ENCODE measurements at regions not wholly inside any gene's neighbourhood (a gene's known extent, or its start where the extent isn't known, plus 50 kb on each side); places are given as distances from the start of the nearest gene placed in this dataset.

DNA sequence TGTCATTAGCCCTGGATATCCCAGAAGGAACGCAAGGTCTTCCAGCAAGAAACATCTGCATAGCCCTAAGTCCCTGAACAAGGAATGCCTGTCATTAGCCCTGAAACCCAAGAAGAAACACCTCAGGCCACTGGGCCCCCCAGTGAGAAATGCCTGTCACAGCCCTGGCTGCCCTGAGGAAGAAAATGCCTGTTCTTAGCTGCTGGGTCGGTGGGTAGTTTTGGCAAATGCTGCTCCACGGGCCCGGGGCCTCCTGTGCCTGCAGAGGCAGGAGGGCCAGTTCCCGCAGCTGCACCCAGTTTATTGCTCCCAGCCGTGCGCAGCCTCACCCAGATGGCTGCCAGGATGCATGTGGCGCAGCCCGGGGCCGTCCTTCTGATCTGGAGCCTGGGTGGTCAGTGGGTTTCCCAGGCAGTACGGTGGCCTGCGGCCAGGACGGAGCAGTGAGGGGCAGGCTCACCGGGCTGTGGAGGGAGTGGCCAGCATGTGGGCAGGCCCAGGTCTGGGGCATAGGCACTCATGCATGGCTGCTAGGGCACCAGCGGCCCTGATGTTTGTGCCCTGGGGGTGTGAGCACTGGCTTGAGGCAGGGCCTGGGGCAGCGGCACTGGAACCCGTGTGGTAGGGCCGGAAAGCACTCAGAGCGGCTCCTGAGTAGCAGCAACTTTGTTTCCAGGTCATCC, 219.0 kb downstream of the ERMARD start:
- TF ChIP-seq, protein P1, sequence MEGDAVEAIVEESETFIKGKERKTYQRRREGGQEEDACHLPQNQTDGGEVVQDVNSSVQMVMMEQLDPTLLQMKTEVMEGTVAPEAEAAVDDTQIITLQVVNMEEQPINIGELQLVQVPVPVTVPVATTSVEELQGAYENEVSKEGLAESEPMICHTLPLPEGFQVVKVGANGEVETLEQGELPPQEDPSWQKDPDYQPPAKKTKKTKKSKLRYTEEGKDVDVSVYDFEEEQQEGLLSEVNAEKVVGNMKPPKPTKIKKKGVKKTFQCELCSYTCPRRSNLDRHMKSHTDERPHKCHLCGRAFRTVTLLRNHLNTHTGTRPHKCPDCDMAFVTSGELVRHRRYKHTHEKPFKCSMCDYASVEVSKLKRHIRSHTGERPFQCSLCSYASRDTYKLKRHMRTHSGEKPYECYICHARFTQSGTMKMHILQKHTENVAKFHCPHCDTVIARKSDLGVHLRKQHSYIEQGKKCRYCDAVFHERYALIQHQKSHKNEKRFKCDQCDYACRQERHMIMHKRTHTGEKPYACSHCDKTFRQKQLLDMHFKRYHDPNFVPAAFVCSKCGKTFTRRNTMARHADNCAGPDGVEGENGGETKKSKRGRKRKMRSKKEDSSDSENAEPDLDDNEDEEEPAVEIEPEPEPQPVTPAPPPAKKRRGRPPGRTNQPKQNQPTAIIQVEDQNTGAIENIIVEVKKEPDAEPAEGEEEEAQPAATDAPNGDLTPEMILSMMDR (IDR thresholded peaks at IDR 0.05; ENCODE audit: low read depth, low read length, poor library complexity, severe bottlenecking): no peak
- no peak for TF ChIP-seq EZH2phosphoT487 (IDR thresholded peaks at IDR 0.05; ENCODE audit: borderline replicate concordance, low read length)
- Histone ChIP-seq H3K4me2 (ENCODE audit: low read length) (no peak overlapping the region), H4K20me1 (ENCODE audit: control insufficient read depth, insufficient read depth, low read depth, low read length) (no peaks in the 10 kb centered on the region), H3K27me3 (ENCODE audit: control insufficient read depth, low read length) (no peaks in the 10 kb centered on the region), H3K27ac (ENCODE audit: low read depth, low read length) (no peak overlapping the region), H3K79me2 (ENCODE audit: control insufficient read depth, low read length) (no peaks in the 10 kb centered on the region), H3K9me2 (replicated peaks; ENCODE audit: control insufficient read depth, low read length) (no peaks in the 10 kb centered on the region), H3K36me3 (ENCODE audit: control insufficient read depth, low read length) (no peaks in the 10 kb centered on the region), H3K4me1 (ENCODE audit: control insufficient read depth, low read length) (no peaks in the 10 kb centered on the region), H3K4me3 (ENCODE audit: low read length) (no peak overlapping the region), H3K9me3 (ENCODE audit: control insufficient read depth, insufficient read depth, low read length) (no peaks in the 10 kb centered on the region), H3F3A (ENCODE audit: control insufficient read depth, insufficient read depth) (no peaks in the 10 kb centered on the region)

DNA sequence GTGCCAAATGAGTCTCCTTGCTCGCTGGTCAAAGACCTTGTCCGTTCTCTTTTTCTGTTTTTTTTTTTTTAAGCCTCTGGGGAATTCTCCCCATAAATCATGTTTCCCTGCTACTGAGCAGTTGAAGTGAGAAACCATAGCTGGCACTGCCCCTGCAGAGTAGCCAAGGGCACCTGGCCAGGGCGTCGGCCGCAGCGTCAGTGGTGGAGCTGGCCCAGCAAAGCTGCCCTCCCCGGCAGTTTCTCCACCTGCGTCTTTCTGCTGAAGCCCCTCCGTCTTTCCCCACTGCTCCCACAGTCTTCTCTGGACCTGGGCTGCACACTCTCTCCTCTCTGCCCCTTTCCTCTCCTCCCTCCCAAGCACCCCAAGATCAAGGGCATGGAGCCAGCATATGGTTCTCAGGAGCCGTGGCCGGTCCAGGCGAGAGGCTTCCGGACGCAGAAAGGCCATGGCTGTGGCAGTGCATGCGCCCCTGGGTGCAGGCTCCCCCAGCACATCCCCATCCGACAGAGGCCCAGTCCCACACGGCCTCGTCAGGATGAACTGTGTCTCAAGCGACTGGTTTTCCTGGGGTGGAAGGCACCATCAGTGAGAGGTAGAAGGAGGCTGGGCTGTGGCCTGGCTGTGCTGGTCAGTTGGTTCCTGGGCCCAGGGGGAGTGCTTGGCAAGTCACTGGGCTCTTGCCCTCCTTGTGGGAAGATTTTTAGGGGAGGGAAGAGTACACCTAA, 218.1 kb downstream of the ERMARD start:
- Histone ChIP-seq H4K20me1 (ENCODE audit: control insufficient read depth, insufficient read depth, low read depth, low read length) (no peaks in the 10 kb centered on the region), H3K9me3 (ENCODE audit: control insufficient read depth, insufficient read depth, low read length) (no peaks in the 10 kb centered on the region)
- TF ChIP-seq, protein P1 (IDR thresholded peaks at IDR 0.05; ENCODE audit: low read depth, low read length, poor library complexity, severe bottlenecking): no peak
- TF ChIP-seq EZH2phosphoT487 (IDR thresholded peaks at IDR 0.05; ENCODE audit: borderline replicate concordance, low read length): no peak

DNA sequence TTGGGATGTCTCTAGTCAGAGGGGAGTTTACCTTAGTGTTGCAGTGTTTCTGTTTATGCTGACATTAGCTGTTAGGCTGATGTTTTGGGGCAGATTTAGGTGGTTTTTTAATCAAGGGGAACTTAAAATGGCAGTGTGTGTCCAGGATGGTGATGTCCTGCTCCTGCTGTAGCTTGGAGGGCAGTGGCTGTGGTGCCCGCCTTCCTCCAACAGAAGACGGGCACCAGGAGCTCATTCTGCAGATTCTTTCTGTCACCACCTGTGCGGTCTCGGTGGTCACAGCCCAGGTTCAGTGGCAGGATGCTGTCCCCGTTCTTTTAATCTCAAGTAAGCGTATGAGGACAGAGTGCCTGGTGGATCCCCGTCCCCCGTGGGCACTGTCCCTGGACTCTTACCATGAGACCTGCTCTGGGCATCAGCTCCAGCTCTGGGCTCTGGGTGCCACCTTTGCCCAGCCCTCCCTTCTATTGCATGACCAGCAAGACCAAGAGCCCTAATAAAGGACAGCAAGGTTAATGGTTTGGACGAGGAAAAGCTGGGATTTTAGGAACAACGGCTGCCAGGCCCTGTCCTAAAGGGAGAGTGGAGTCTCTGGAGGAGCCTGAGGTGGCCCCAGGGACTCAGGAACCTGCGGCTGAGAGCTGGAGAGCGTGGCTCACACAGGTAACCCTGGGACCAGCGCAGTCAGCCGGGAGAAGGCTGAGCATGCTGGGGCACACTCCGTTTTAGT, 217.3 kb downstream of the ERMARD start:
- TF ChIP-seq, protein P1 (IDR thresholded peaks at IDR 0.05; ENCODE audit: low read depth, low read length, poor library complexity, severe bottlenecking): no peak
- no peak for TF ChIP-seq EZH2phosphoT487 (IDR thresholded peaks at IDR 0.05; ENCODE audit: borderline replicate concordance, low read length)
- H3K79me2 ChIP-seq (ENCODE audit: control insufficient read depth, low read length): no peaks in the 10 kb centered on the region

More for the DNA sequence above, 218.1 kb downstream of the ERMARD start:
- Histone ChIP-seq H3K27ac (ENCODE audit: low read depth, low read length) (no peak overlapping the region), H3F3A (ENCODE audit: control insufficient read depth, insufficient read depth) (no peaks in the 10 kb centered on the region), H3K4me1 (ENCODE audit: control insufficient read depth, low read length) (no peaks in the 10 kb centered on the region), H3K79me2 (ENCODE audit: control insufficient read depth, low read length) (no peaks in the 10 kb centered on the region), H3K4me3 (ENCODE audit: low read length) (no peak overlapping the region), H3K36me3 (ENCODE audit: control insufficient read depth, low read length) (no peaks in the 10 kb centered on the region), H3K4me2 (ENCODE audit: low read length) (no peak overlapping the region), H3K27me3 (ENCODE audit: control insufficient read depth, low read length) (no peaks in the 10 kb centered on the region), H3K9me2 (replicated peaks; ENCODE audit: control insufficient read depth, low read length) (no peaks in the 10 kb centered on the region)

More for the DNA sequence above, 217.3 kb downstream of the ERMARD start:
- Histone ChIP-seq H3K27ac (ENCODE audit: low read depth, low read length) (no peak overlapping the region), H3K9me3 (ENCODE audit: control insufficient read depth, insufficient read depth, low read length) (no peaks in the 10 kb centered on the region), H3K9me2 (replicated peaks; ENCODE audit: control insufficient read depth, low read length) (no peaks in the 10 kb centered on the region), H3K27me3 (ENCODE audit: control insufficient read depth, low read length) (no peaks in the 10 kb centered on the region), H3K4me2 (ENCODE audit: low read length) (no peak overlapping the region), H4K20me1 (ENCODE audit: control insufficient read depth, insufficient read depth, low read depth, low read length) (no peaks in the 10 kb centered on the region), H3K4me3 (ENCODE audit: low read length) (no peak overlapping the region), H3K36me3 (ENCODE audit: control insufficient read depth, low read length) (no peaks in the 10 kb centered on the region), H3K4me1 (ENCODE audit: control insufficient read depth, low read length) (no peaks in the 10 kb centered on the region), H3F3A (ENCODE audit: control insufficient read depth, insufficient read depth) (no peaks in the 10 kb centered on the region)
